Left renal cortex interstitium (tissue), 4 donors: ENCODE measurements at regions not wholly inside any gene's neighbourhood (a gene's known extent, or its start where the extent isn't known, plus 50 kb on each side); places are given as distances from the start of the nearest gene placed in this dataset.
"Not testable (repeated sequence)": the region's sequence is repeated elsewhere in the genome, so short reads cannot be mapped to it uniquely, and the experiment has no call there.

Experiments
- DNase-seq, 4 donors: peaks; one replicate each; pipeline ENCODE4 v3.0.0-alpha.2; 2013; ENCODE audit warnings: low read depth in 4 of 4, low spot score in 2 of 4, missing footprints in 1 of 4

- DNase-seq = no peak
These were observed 200.9 kb upstream of the ZNF32 start for GRCh38 chr10:43849551-43849950.

- DNase-seq = no peak
These were observed 198.3 kb upstream of the ZNF32 start for GRCh38 chr10:43846968-43847367.

GRCh38 chr10:43846187-43846680 is 197.6 kb upstream of the ZNF32 start:
- no peak for DNase-seq

GRCh38 chr10:43845121-43845520 is 196.4 kb upstream of the ZNF32 start:
- no peak for DNase-seq

GRCh38 chr10:43844221-43844620 is 195.5 kb upstream of the ZNF32 start:
- no peak for DNase-seq

GRCh38 chr10:43843321-43844101 is 194.8 kb upstream of the ZNF32 start:
- DNase-seq = no peak

GRCh38 chr10:43842496-43842895 is 193.8 kb upstream of the ZNF32 start:
- DNase-seq = no peak

GRCh38 chr10:43842072-43842471 is 193.4 kb upstream of the ZNF32 start:
- no peak for DNase-seq

- DNase-seq = no peak
These were observed 191.3 kb upstream of the ZNF32 start for GRCh38 chr10:43839973-43840372.

- not testable (repeated sequence) for DNase-seq
These were observed 186.1 kb upstream of the ZNF32 start for GRCh38 chr10:43834751-43835150.

GRCh38 chr10:43827853-43828252 is 179.2 kb upstream of the ZNF32 start:
- DNase-seq = no peak

GRCh38 chr10:43825984-43826383 is 177.3 kb upstream of the ZNF32 start:
- DNase-seq = no peak

GRCh38 chr10:43825421-43825820 is 176.7 kb upstream of the ZNF32 start:
- DNase-seq = no peak

- no peak for DNase-seq
These were observed 176.3 kb upstream of the ZNF32 start for GRCh38 chr10:43824934-43825333.

GRCh38 chr10:43822631-43823580 is 174.2 kb upstream of the ZNF32 start:
- no peak for DNase-seq

GRCh38 chr10:43821103-43821502 is 172.4 kb upstream of the ZNF32 start:
- no peak for DNase-seq

GRCh38 chr10:43820663-43821062 is 172.0 kb upstream of the ZNF32 start:
- no peak for DNase-seq

GRCh38 chr10:43819464-43820230 is 171.0 kb upstream of the ZNF32 start:
- no peak for DNase-seq

GRCh38 chr10:43818687-43819086 is 170.0 kb upstream of the ZNF32 start:
- no peak for DNase-seq

GRCh38 chr10:43817368-43817767 is 168.7 kb upstream of the ZNF32 start:
- DNase-seq = no peak
